IPS DF 4.7 (cell line): ENCODE measurements at regions not wholly inside any gene's neighbourhood (a gene's known extent, or its start where the extent isn't known, plus 50 kb on each side); places are given as distances from the start of the nearest gene placed in this dataset.
"Not testable (repeated sequence)": the region's sequence is repeated elsewhere in the genome, so short reads cannot be mapped to it uniquely, and the experiment has no call there.

Experiments used
- DNase-seq: peaks from one replicate; pipeline ENCODE4 v3.0.0-alpha.2; 2013; ENCODE audit warnings: low spot score; ENCODE audit errors: extremely low read depth

GRCh38 chr3:162708942-162709706 is 1212.5 kb downstream of the OTOL1 start:
- DNase-seq, result not testable (repeated sequence)

- DNase-seq, result no peak
These were observed 1213.9 kb downstream of the OTOL1 start for GRCh38 chr3:162710332-162711112.

DNA sequence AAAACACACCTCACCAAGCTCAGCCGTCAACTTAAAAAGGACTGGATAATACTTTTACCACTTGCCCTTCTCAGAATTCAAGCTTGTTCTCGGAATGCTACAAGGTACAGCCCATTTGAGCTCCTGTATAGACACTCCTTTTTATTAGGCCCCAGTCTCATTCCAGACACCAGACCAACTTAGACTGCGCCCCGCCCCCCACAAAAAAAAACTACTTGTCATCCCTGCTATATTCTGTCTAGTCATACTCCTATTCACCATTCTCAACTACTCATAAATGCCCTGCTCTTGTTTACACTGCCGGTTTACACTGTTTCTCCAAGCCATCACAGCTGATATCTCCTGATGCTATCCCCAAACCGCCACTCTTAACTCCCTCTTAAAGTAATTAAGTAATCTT is 1220.5 kb downstream of the OTOL1 start:
- not testable (repeated sequence) for DNase-seq

DNA sequence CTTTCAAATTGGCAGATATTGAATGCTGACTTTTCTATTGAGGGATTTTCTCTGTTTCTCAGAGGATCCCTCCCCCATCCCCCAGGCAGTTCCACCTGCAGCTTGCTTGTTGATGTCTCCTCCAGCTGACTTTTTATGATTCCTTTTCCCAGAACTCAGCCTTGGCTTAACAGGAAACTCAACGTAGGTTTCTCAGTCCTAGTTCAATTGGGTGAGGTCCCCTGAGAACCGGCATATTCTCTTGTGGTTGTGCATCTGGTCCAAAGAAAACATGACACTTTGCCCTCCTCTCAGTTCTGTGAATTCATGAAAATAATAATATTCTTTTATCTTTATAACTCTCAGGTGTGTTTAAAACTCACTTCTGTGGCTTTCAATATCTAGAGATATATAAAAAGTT is 1222.1 kb downstream of the OTOL1 start:
- DNase-seq, result no peak

- no peak for DNase-seq
These were observed 1223.2 kb downstream of the OTOL1 start for GRCh38 chr3:162719684-162720341.

GRCh38 chr3:162721736-162722135 is 1225.1 kb downstream of the OTOL1 start:
- DNase-seq, result peak; percentile 44

- no peak for DNase-seq
These were observed 1225.7 kb downstream of the OTOL1 start for GRCh38 chr3:162722337-162722736.

- not testable (repeated sequence) for DNase-seq
These were observed 1226.2 kb downstream of the OTOL1 start for GRCh38 chr3:162722796-162723195.

DNA sequence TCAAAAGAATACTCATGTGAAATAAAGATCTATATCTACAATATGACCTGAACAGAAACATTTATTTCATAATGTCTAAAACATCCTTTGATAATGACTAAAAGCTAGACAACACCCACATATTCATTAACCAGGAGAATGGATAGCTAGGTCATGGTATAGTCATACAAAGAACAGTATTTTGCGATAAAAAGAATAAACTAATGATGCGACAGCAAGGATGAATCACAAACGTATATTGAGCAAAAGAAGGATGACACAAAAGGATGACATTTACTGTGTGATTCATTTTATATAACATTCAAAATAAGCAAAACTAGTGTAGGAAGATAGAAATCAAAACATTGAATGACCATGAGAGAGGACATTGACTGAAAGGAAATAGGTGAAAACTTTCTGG is 1233.1 kb downstream of the OTOL1 start:
- no peak for DNase-seq

- DNase-seq, result not testable (repeated sequence)
These were observed 1235.4 kb downstream of the OTOL1 start for GRCh38 chr3:162731961-162732360.

DNA sequence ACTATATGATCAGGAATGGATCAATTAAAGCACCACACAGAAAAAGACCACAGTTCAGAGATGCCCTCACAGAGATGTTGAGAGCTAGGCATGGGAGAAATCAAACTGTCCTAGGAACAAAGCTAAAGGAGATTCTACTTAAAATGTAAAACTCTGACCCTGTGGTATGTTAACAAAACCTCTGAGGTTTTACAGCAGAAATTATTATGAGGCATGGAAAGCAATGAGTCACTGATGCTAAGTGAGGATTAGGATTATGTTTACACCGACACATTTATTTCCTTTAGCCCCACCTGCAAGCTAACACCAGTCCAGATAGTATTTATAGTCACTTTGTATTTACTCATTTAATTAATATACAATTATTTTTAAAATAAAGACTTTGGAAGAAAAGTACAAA is 1242.2 kb downstream of the OTOL1 start:
- no peak for DNase-seq

- peak; percentile 69 for DNase-seq
These were observed 1244.5 kb downstream of the OTOL1 start for GRCh38 chr3:162740941-162741596.

- no peak for DNase-seq
These were observed 1245.6 kb downstream of the OTOL1 start for GRCh38 chr3:162742159-162742717.

DNA sequence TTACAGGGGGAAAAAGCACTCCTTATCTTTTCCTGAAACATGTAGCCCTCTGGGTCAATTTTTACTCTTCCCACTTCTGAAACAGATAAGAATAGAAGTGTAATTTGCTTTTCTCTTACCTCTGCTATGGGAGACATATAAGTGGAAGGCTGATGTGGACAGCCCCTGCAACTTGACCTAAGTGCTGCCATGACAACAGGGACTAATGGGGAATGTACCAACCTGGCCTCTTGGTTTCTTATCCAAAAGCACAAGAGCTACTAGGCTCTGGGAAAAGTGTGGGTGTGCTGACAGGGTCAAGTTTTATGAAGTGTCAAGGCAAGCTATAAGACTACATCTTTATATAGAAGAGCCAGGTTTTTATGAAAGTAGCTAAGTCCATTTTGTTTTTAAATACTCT is 1246.5 kb downstream of the OTOL1 start:
- no peak for DNase-seq

- DNase-seq, result no peak
These were observed 1264.2 kb downstream of the OTOL1 start for GRCh38 chr3:162760789-162761188.

- no peak for DNase-seq
These were observed 1267.6 kb downstream of the OTOL1 start for GRCh38 chr3:162764051-162764807.

DNA sequence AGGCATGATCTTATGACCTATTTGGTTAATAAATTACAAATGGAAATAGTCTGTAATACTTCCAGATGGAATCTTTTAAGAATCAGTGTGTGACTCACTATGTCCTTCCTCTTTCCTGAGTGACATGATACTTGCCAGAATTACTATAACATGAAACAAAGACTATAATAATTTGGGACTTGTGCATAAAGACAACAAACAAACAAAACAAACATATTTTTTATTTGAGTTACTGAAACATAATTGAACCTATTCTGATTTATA is 1268.1 kb downstream of the OTOL1 start:
- DNase-seq, result no peak

- DNase-seq, result no peak
These were observed 1268.9 kb downstream of the OTOL1 start for GRCh38 chr3:162765524-162765923.

DNA sequence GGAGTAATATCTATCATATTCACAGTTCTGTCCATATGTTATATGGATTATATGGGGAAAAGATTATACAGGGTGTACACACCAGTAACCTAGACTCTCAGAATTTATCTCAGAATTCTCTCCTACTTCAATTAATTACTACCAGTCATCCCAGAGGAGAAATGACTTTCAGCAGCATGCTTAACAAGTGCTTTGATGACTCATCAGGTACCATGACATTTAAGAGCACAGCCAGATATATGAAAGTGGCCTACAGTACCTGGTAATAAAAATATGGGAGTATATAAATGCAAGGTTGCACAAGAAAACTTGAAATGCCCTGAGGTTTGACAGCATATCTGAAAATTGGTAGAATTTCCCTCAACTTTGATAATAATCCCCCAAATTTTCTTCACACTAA is 1273.0 kb downstream of the OTOL1 start:
- DNase-seq, result no peak

GRCh38 chr3:162770551-162770950 is 1273.9 kb downstream of the OTOL1 start:
- no peak for DNase-seq

GRCh38 chr3:162774613-162775100 is 1278.0 kb downstream of the OTOL1 start:
- peak; percentile 14 for DNase-seq
